GM10248 (cell line): ENCODE measurements at regions not wholly inside any gene's neighbourhood (a gene's known extent, or its start where the extent isn't known, plus 50 kb on each side); places are given as distances from the start of the nearest gene placed in this dataset.
"Not testable (repeated sequence)": the region's sequence is repeated elsewhere in the genome, so short reads cannot be mapped to it uniquely, and the experiment has no call there.

ENCODE experiments used
- CTCF ChIA-PET: fragments of 300-600 bp; sonication (Branson Sonifier 250); formaldehyde crosslinking; extraction: SDS; loops from one replicate; lab custom pipeline; 2021; ENCODE audit warnings: antibody characterized with exemption; lab: Yijun Ruan, JAX
- POLR2A ChIA-PET: fragments of 350-650 bp; sonication (Branson Sonifier 250); formaldehyde crosslinking; extraction: SDS; loops from one replicate; lab custom pipeline; 2020; ENCODE audit warnings: antibody characterized with exemption; lab: Yijun Ruan, JAX
- DNase-seq: peaks from one replicate; pipeline ENCODE4 v3.0.0; 2012; ENCODE audit errors: extremely low spot score
- TF ChIP-seq, protein P1 (sequence below): IDR thresholded peaks from 2 replicates; pipeline ENCODE4 v1.5.1; 2012; ENCODE audit warnings: mild to moderate bottlenecking, low read depth; ENCODE audit errors: extremely low read depth, missing control alignments, control extremely low read depth

DNA sequence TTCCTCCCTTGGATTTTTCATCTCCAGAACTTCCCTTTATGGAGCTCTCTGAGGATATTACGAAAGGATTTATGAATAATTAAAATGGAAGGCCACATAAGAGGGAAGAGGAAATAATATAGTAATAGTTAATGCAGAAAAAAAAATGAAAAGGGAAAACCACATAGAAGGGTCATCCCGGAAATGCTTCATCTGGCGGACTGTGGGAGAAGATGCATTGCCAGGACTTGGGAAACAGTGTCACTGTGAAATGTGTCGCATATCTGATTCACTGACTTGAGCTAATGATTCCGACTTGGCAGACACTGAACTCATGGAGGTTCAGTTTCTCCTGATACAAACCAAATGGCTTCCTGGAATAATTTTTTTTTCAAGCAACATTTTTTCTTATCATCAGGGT lies 129.9 kb upstream of the RMP24 start:
- ChIA-PET CTCF (no interaction called here), POLR2A (no interaction called here)
- DNase-seq: no peak
- TF ChIP-seq, protein P1, sequence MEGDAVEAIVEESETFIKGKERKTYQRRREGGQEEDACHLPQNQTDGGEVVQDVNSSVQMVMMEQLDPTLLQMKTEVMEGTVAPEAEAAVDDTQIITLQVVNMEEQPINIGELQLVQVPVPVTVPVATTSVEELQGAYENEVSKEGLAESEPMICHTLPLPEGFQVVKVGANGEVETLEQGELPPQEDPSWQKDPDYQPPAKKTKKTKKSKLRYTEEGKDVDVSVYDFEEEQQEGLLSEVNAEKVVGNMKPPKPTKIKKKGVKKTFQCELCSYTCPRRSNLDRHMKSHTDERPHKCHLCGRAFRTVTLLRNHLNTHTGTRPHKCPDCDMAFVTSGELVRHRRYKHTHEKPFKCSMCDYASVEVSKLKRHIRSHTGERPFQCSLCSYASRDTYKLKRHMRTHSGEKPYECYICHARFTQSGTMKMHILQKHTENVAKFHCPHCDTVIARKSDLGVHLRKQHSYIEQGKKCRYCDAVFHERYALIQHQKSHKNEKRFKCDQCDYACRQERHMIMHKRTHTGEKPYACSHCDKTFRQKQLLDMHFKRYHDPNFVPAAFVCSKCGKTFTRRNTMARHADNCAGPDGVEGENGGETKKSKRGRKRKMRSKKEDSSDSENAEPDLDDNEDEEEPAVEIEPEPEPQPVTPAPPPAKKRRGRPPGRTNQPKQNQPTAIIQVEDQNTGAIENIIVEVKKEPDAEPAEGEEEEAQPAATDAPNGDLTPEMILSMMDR: no peak

DNA sequence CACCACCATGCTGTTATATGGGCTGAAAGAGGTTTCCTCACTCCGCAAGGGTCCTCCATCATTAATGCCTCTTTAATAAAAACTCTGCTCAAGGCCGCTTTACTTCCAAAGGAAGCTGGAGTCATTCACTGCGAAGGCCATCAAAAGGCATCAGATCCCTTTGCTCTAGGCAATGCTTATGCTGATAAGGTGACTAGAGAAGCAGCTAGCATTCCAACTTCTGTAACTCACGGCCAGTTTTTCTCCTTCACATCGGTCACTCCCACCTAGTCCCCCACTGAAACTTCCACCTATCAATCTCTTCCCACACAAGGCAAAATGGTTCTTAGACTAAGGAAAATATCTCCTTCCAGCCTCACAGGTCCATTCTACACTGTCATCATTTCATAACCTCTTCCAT lies 124.2 kb upstream of the RMP24 start:
- CTCF ChIA-PET, POLR2A ChIA-PET, DNase-seq: not testable (repeated sequence)

DNA sequence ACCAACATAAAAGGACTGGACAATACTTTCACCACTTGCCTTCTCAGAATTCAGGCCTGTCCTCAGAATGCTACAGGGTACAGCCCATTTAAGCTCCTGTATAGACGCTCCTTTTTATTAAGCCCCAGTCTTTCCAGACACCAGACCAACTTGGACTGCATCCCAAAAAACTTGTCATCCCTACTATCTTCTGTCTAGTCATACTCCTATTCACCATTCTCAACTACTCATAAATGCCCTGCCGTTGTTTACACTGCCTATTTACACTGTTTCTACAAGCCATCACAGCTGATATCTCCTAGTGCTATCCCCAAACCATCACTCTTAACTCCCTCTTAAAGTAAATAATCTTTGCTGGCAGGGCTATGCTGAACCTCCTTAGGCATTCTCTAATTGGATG lies 123.2 kb upstream of the RMP24 start:
- CTCF ChIA-PET, POLR2A ChIA-PET, DNase-seq: not testable (repeated sequence)

DNA sequence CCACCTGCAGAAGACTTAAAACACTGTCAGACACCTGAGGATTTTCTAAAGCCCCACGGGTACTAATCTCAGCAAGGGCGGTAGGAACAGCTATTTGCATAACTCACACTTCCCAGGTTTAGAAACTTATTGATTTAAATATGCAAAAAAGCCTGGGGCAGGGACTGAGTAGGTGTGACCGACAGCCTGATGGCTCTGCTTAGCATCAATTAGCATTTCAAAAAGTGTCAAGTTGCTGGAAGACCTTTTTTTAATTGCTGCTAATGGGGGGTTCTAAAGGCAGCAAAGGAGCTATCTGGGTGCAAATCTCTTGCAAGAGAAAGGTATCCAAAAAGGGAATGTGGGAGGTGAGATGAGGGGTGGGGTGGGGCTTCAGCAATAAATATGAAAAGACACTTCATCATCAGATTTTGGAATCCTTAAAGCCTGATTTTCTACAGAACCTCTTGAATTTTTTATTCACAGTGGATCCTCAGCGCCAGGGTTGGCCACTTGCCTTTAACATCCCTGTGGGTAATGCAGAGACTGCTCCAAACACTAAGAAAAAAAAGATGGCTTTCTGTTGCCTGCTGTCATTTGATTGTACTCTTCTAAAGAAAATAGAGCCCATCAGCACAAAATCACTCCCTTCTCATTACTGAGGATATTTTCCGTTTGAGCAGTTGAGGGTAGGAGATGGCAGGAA lies 121.1 kb upstream of the RMP24 start:
- ChIA-PET POLR2A (no interaction called here), CTCF (no interaction called here)
- TF ChIP-seq, protein P1: no peak
- no peak for DNase-seq

DNA sequence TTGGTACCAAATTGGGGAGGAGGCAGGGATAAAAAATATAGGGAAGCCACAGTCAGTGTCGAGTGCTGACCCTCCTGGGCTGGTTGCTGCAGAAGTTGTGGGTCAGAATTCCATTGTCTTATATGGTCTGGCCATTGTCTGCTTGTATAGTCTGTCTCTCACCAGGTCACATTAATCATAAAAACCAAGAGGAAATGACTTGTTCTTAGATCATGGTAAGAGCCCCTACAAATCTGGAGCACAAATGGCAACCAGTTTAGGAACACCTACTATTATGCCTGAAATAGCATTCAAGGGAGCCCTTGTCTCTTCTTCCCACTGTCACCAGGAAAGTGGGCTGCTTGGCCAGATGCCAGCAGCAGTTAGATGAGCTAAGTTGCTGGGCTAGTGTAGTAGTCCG lies 119.7 kb upstream of the RMP24 start:
- no peak for DNase-seq
- CTCF ChIA-PET: no interaction called here
- POLR2A ChIA-PET: no interaction called here
- TF ChIP-seq, protein P1: no peak

DNA sequence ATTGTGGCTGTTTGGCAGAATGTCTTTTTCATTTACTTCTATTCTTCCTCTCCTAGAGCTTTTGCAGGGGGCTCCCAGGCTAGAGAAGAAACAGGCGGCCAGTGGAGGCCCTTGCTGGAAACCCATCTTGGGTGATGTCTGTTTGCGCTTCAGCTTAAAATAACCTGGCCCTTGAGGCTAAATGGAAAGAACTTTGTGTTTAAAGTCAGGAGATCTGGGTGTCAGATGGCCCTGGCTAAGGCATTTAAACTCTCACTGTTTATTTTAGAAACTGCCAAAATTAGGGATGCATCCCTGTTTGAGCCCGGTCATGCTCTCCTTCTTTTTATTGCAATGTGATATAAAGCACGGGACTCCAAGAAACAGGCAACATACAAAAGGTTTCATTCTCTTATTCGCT lies 118.4 kb upstream of the RMP24 start:
- POLR2A ChIA-PET: no interaction called here
- CTCF ChIA-PET: no interaction called here
- DNase-seq: no peak
- TF ChIP-seq, protein P1: no peak

DNA sequence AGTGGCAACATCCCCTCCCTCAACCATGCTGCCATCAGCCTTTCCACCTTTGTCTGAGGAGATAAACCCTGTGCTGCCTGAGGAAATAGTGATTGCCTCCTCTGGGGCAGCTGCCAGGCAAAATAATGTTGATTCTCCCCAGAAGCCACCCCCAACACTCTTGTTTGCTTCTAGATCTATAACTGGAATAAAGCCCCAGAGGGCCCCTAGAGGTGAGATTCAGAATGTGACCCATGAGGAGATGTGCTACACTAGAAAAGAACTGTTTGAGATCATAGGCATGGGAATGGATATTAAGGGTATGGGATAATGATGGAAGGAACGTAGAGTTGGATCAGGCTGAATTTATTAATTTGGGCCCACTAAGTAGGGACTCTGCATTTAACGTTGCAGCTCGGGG lies 116.3 kb upstream of the RMP24 start:
- TF ChIP-seq, protein P1: no peak
- POLR2A ChIA-PET: no interaction called here
- no peak for DNase-seq
- CTCF ChIA-PET: interaction anchor here (1.6 kb wide), 1 partner anchor 101 kb away, joined by 5 read pairs; no protein-coding TSS in a partner anchor

DNA sequence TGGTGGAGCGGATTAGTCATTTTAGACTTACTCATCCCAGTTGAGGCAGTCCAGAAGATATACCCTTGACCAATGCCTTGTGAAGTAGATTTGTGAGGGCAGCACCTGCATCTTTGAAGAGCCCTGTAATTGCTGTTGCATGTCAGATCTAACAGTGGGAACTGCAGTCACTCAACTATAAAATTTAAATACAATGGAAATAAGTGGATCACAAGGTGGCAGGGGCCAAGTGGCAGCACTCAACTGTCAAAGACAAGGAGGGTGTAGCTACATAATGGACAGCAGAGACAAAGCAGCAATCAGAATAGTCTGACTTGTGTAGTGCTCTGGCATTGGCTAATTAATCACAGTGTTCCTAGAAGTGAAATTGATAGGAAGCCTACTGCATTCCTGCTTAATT lies 115.8 kb upstream of the RMP24 start:
- POLR2A ChIA-PET, DNase-seq: not testable (repeated sequence)
- CTCF ChIA-PET: interaction anchor here (1.6 kb wide), 1 partner anchor 101 kb away, joined by 5 read pairs; no protein-coding TSS in a partner anchor

DNA sequence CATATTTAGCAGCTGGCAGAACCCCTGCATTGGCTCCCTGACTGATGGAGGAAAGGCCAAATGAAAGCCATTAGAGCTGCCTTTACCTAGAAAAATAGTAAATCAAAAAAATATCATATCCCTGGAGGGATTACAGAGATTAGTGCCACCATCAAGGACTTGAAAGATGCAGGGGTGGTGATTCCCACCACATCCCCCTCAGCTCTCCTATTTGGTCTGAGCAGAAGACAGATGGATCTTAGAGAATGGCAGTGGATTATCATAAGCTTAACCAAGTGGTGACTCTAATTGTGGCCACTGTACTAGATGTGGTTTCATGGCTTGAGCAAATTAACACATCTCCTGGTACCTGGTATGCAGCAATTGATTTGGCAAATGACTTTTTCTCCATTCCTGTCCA lies 114.9 kb upstream of the RMP24 start:
- DNase-seq, POLR2A ChIA-PET: not testable (repeated sequence)
- CTCF ChIA-PET: interaction anchor here (1.1 kb wide), 1 partner anchor 32 kb away, joined by 3 read pairs; no protein-coding TSS in a partner anchor
